ENCODE measurements at regions not wholly inside any gene's neighbourhood (a gene's known extent, or its start where the extent isn't known, plus 50 kb on each side); places are given as distances from the start of the nearest gene placed in this dataset.

DNA sequence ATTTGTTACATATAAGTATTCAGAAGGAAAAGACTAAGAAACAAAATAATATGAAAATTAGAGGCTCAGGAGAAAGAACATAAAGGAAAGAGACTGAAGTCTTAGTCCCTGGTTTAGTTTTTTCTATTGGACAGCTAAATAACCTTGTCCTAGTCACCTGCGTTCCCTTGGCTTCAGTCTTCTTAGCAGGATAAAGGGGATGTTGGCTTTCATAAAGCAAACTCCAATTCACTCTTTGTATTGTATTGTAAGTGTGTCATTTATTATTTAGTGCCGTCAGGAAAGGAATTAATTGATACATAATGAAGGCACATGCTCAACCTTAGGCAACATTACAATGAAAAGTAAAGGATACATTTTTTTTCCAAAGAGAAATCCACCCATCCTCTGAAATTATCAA, 190.3 kb upstream of the PPFIA2 start:
- TF ChIP-seq, protein P1, sequence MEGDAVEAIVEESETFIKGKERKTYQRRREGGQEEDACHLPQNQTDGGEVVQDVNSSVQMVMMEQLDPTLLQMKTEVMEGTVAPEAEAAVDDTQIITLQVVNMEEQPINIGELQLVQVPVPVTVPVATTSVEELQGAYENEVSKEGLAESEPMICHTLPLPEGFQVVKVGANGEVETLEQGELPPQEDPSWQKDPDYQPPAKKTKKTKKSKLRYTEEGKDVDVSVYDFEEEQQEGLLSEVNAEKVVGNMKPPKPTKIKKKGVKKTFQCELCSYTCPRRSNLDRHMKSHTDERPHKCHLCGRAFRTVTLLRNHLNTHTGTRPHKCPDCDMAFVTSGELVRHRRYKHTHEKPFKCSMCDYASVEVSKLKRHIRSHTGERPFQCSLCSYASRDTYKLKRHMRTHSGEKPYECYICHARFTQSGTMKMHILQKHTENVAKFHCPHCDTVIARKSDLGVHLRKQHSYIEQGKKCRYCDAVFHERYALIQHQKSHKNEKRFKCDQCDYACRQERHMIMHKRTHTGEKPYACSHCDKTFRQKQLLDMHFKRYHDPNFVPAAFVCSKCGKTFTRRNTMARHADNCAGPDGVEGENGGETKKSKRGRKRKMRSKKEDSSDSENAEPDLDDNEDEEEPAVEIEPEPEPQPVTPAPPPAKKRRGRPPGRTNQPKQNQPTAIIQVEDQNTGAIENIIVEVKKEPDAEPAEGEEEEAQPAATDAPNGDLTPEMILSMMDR (IDR thresholded peaks at IDR 0.05): no peak
- no peak for TF ChIP-seq POLR2A (IDR thresholded peaks at IDR 0.05)

Data from thyroid gland (tissue), 4 donors.